ENCODE measurements at regions not wholly inside any gene's neighbourhood (a gene's known extent, or its start where the extent isn't known, plus 50 kb on each side); places are given as distances from the start of the nearest gene placed in this dataset.
A peak's percentile ranks its signal among the peaks of the same experiment; 100 is the strongest.

GRCh38 chr17:15108992-15109391 is 156.1 kb downstream of the PMP22 start:
- Histone ChIP-seq H3K4me1 (ENCODE audit: insufficient read depth, low read length) (peaks cover 7% of the 10 kb centered on the region), H3K27ac (ENCODE audit: low read depth, low read length) (no peak overlapping the region), H3K9me3 (ENCODE audit: low read depth, low read length) (no peaks in the 10 kb centered on the region), H3K27me3 (ENCODE audit: insufficient read depth, low read length) (no peaks in the 10 kb centered on the region), H3K79me2 (ENCODE audit: insufficient read depth, low read length) (no peaks in the 10 kb centered on the region), H3K4me2 (ENCODE audit: insufficient read depth, low read length) (no peak overlapping the region), H3K4me3 (ENCODE audit: insufficient read depth, low read length) (no peak overlapping the region), H3K36me3 (ENCODE audit: insufficient read depth, low read length) (no peaks in the 10 kb centered on the region), H4K20me1 (ENCODE audit: insufficient read depth, low read length) (no peaks in the 10 kb centered on the region), H2AFZ (ENCODE audit: low read length) (no peak overlapping the region)
- TF ChIP-seq CTCF (IDR thresholded peaks at IDR 0.05; ENCODE audit: extremely low read depth, low read depth, low read length) = no peak
- DNase-seq (ENCODE audit: insufficient read length, low spot score, missing footprints) = no peak

GRCh38 chr17:15106540-15106939 is 158.6 kb downstream of the PMP22 start:
- no peak overlapping the region for H3K4me3 ChIP-seq (ENCODE audit: insufficient read depth, low read length)
- peaks cover 7% of the 10 kb centered on the region for H3K4me1 ChIP-seq (ENCODE audit: insufficient read depth, low read length)
- no peak overlapping the region for H2AFZ ChIP-seq (ENCODE audit: low read length)
- no peaks in the 10 kb centered on the region for H3K79me2 ChIP-seq (ENCODE audit: insufficient read depth, low read length)
- no peak for TF ChIP-seq CTCF (IDR thresholded peaks at IDR 0.05; ENCODE audit: extremely low read depth, low read depth, low read length)
- no peaks in the 10 kb centered on the region for H3K27me3 ChIP-seq (ENCODE audit: insufficient read depth, low read length)
- DNase-seq (ENCODE audit: insufficient read length, low spot score, missing footprints) = peak; percentile 73
- no peak overlapping the region for H3K4me2 ChIP-seq (ENCODE audit: insufficient read depth, low read length)
- no peaks in the 10 kb centered on the region for H3K36me3 ChIP-seq (ENCODE audit: insufficient read depth, low read length)
- H3K27ac ChIP-seq (ENCODE audit: low read depth, low read length) = no peak overlapping the region
- no peaks in the 10 kb centered on the region for H4K20me1 ChIP-seq (ENCODE audit: insufficient read depth, low read length)
- H3K9me3 ChIP-seq (ENCODE audit: low read depth, low read length) = no peaks in the 10 kb centered on the region

GRCh38 chr17:15103785-15104184 is 161.3 kb downstream of the PMP22 start:
- Histone ChIP-seq H3K4me1 (ENCODE audit: insufficient read depth, low read length) (peaks cover 7% of the 10 kb centered on the region), H3K9me3 (ENCODE audit: low read depth, low read length) (no peaks in the 10 kb centered on the region), H3K4me2 (ENCODE audit: insufficient read depth, low read length) (no peak overlapping the region), H3K4me3 (ENCODE audit: insufficient read depth, low read length) (no peak overlapping the region), H2AFZ (ENCODE audit: low read length) (no peak overlapping the region), H3K27ac (ENCODE audit: low read depth, low read length) (no peak overlapping the region), H3K27me3 (ENCODE audit: insufficient read depth, low read length) (peaks cover 10% of the 10 kb centered on the region), H3K36me3 (ENCODE audit: insufficient read depth, low read length) (no peaks in the 10 kb centered on the region), H4K20me1 (ENCODE audit: insufficient read depth, low read length) (no peaks in the 10 kb centered on the region), H3K79me2 (ENCODE audit: insufficient read depth, low read length) (no peaks in the 10 kb centered on the region)
- TF ChIP-seq CTCF (IDR thresholded peaks at IDR 0.05; ENCODE audit: extremely low read depth, low read depth, low read length) = no peak
- no peak for DNase-seq (ENCODE audit: insufficient read length, low spot score, missing footprints)

- Histone ChIP-seq H3K9me3 (ENCODE audit: low read depth, low read length) (no peaks in the 10 kb centered on the region), H3K79me2 (ENCODE audit: insufficient read depth, low read length) (no peaks in the 10 kb centered on the region), H3K36me3 (ENCODE audit: insufficient read depth, low read length) (no peaks in the 10 kb centered on the region), H2AFZ (ENCODE audit: low read length) (no peak overlapping the region), H3K4me3 (ENCODE audit: insufficient read depth, low read length) (no peak overlapping the region), H3K4me2 (ENCODE audit: insufficient read depth, low read length) (no peak overlapping the region), H3K4me1 (ENCODE audit: insufficient read depth, low read length) (no peaks in the 10 kb centered on the region), H3K27ac (ENCODE audit: low read depth, low read length) (no peak overlapping the region), H3K27me3 (ENCODE audit: insufficient read depth, low read length) (peaks cover 10% of the 10 kb centered on the region), H4K20me1 (ENCODE audit: insufficient read depth, low read length) (no peaks in the 10 kb centered on the region)
- TF ChIP-seq CTCF (IDR thresholded peaks at IDR 0.05; ENCODE audit: extremely low read depth, low read depth, low read length) = no peak
- no peak for DNase-seq (ENCODE audit: insufficient read length, low spot score, missing footprints)
These were observed 164.0 kb downstream of the PMP22 start for GRCh38 chr17:15101175-15101574.
